Activated CD8-positive, alpha-beta T cell treated with anti-CD3 and anti-CD28 coated beads for 36 hours (primary cell): ENCODE measurements at regions not wholly inside any gene's neighbourhood (a gene's known extent, or its start where the extent isn't known, plus 50 kb on each side); places are given as distances from the start of the nearest gene placed in this dataset.

Experiments used
- ATAC-seq: fragments of 200-7000 bp; cut with Tn5 transposase; one replicate; pipeline ENCODE4 v1.10.0; 2021; ENCODE audit warnings: mild to moderate bottlenecking, moderate library complexity
- CTCF ChIA-PET: fragments of 350-600 bp; sonication (Branson Sonifier 250); formaldehyde crosslinking; loops from one replicate; lab custom pipeline; 2021; ENCODE audit warnings: antibody characterized with exemption; lab: Charles Lee
- POLR2A ChIA-PET: fragments of 350-600 bp; sonication (Branson Sonifier 250); formaldehyde crosslinking; loops from one replicate; lab custom pipeline; 2021; ENCODE audit warnings: antibody characterized with exemption; lab: Charles Lee
- DNase-seq: peaks from one replicate; pipeline ENCODE4 v3.0.0-alpha.2; 2020
- H3K27ac Mint-ChIP-seq: one replicate; pipeline ENCODE4 v1.8.0; 2021; ENCODE audit warnings: mild to moderate bottlenecking, mixed read lengths
- H3K27me3 Mint-ChIP-seq: one replicate; pipeline ENCODE4 v1.8.0; 2021; ENCODE audit warnings: mixed read lengths
- H3K36me3 Mint-ChIP-seq: one replicate; pipeline ENCODE4 v1.8.0; 2021; ENCODE audit warnings: low read depth, mixed read lengths
- H3K4me1 Mint-ChIP-seq: one replicate; pipeline ENCODE4 v1.8.0; 2021; ENCODE audit warnings: low read depth, mixed read lengths
- H3K4me3 Mint-ChIP-seq: one replicate; pipeline ENCODE4 v1.8.0; 2021; ENCODE audit warnings: mild to moderate bottlenecking, moderate library complexity, mixed read lengths
- H3K9me3 Mint-ChIP-seq: one replicate; pipeline ENCODE4 v1.8.0; 2021; ENCODE audit warnings: mixed read lengths
- CTCF ChIP-seq: fragments of 200-600 bp; IDR thresholded peaks from one replicate; pipeline ENCODE4 v1.8.0; 2022; ENCODE audit warnings: antibody characterized with exemption, mild to moderate bottlenecking
- intact Hi-C: fragments of 100-400 bp; cut with micrococcal nuclease; formaldehyde crosslinking; loops from one replicate; pipeline ENCODE4 v1.10.0; 2022

DNA sequence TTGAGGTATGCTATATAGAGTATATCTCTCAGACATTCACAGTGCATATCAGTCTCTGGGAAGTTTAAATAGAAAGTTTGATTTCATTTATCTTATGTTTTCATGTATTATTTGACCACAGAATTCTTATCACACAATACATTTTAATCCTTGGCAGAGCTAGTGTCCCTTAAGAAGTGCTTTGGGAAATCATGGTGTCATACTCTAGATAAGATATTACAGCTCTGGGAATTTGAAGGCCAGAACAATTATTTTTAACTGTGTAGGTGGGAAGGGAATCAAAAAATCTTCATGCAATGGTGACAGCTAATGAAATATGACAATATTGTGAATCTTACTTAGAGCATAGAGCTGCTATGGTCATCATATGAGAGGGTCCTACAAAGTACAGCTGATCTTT lies 451.3 kb upstream of the FAM98A start:
- intact Hi-C loops, result no loop called here
- H3K27me3 Mint-ChIP-seq, result no peaks in the 10 kb centered on the region
- TF ChIP-seq CTCF, result no peak
- ChIA-PET CTCF (interaction anchor here (0.6 kb wide), 1 partner anchor 468 kb away, joined by 4 read pairs; no protein-coding TSS in a partner anchor), POLR2A (no interaction called here)
- H3K27ac Mint-ChIP-seq, result no peak overlapping the region
- H3K36me3 Mint-ChIP-seq, result no peaks in the 10 kb centered on the region
- no peaks in the 10 kb centered on the region for H3K4me1 Mint-ChIP-seq
- peaks cover 3% of the 10 kb centered on the region for H3K9me3 Mint-ChIP-seq
- no peak overlapping the region for H3K4me3 Mint-ChIP-seq
- DNase-seq (no peak), ATAC-seq (no peak)

DNA sequence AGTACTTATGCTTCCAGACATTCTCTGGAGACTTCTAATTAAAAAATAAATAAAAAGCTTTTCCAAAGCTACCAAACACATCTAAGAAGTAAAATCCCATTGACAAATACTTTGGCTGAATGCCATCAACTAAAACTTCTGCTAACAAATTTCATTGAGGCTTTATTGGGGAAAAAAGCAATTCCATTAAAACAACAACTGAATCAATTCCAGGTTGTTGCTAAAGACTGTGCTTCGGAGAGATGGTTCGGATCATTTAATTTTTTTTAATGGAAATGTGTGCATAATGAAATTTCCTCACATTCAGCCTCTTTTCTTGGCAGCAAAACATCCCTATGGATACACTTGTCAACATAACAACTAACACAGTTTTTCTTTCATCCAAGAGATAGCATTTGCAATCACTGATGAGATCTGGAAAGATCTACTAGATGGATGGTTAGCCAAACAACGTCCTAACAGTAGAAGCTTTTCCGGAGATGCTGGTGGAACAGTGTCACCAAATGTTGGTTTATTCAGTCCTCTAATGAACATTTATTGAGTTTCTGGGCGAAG lies 446.1 kb upstream of the FAM98A start:
- Mint-ChIP-seq H3K27ac (no peak overlapping the region), H3K9me3 (no peaks in the 10 kb centered on the region), H3K4me1 (no peaks in the 10 kb centered on the region), H3K27me3 (no peaks in the 10 kb centered on the region), H3K4me3 (no peak overlapping the region), H3K36me3 (no peaks in the 10 kb centered on the region)
- no peak for ATAC-seq
- no peak for TF ChIP-seq CTCF
- POLR2A ChIA-PET, result no interaction called here
- intact Hi-C loops, result no loop called here
- no peak for DNase-seq
- CTCF ChIA-PET, result no interaction called here

- no peak for TF ChIP-seq CTCF
- DNase-seq, result no peak
- Mint-ChIP-seq H3K27me3 (no peaks in the 10 kb centered on the region), H3K36me3 (no peaks in the 10 kb centered on the region), H3K9me3 (no peaks in the 10 kb centered on the region), H3K27ac (no peak overlapping the region), H3K4me3 (no peak overlapping the region), H3K4me1 (no peaks in the 10 kb centered on the region)
- intact Hi-C loops, result no loop called here
- ATAC-seq, result no peak
- ChIA-PET POLR2A (no interaction called here), CTCF (no interaction called here)
These were observed 438.8 kb upstream of the FAM98A start for GRCh38 chr2:34037886-34038285.

GRCh38 chr2:34037157-34037556 lies 438.1 kb upstream of the FAM98A start:
- Mint-ChIP-seq H3K4me3 (no peak overlapping the region), H3K27ac (no peak overlapping the region), H3K27me3 (no peaks in the 10 kb centered on the region), H3K36me3 (no peaks in the 10 kb centered on the region), H3K9me3 (no peaks in the 10 kb centered on the region), H3K4me1 (no peaks in the 10 kb centered on the region)
- CTCF ChIA-PET, result no interaction called here
- DNase-seq (no peak), ATAC-seq (no peak)
- intact Hi-C loops, result no loop called here
- POLR2A ChIA-PET, result no interaction called here
- TF ChIP-seq CTCF, result no peak

DNA sequence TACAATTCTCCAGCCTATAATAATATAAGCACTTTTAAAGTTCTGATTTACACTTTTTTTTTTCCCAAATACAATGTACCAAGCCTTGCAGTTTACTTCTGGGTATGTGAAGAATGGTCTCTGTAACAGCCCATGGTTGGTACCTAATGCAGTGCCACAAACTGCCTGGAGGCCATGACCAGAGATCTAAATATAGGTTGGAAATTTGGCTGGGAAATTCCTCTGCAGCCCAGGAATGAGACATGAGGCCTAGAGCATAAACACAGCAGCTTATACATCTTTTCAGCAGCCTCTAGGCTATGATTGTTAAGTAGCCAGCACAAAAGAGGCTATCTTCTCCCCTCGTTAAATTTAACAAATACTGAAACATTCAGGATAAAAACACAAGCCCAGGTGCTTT lies 432.0 kb upstream of the FAM98A start:
- ATAC-seq (no peak), DNase-seq (no peak)
- no peaks in the 10 kb centered on the region for H3K36me3 Mint-ChIP-seq
- intact Hi-C loops, result no loop called here
- no peak for TF ChIP-seq CTCF
- no peaks in the 10 kb centered on the region for H3K9me3 Mint-ChIP-seq
- no peak overlapping the region for H3K27ac Mint-ChIP-seq
- CTCF ChIA-PET, result no interaction called here
- H3K4me1 Mint-ChIP-seq, result no peaks in the 10 kb centered on the region
- POLR2A ChIA-PET, result no interaction called here
- no peaks in the 10 kb centered on the region for H3K27me3 Mint-ChIP-seq
- H3K4me3 Mint-ChIP-seq, result no peak overlapping the region
